Endothelial cell (in vitro differentiated cells): ENCODE measurements at regions not wholly inside any gene's neighbourhood (a gene's known extent, or its start where the extent isn't known, plus 50 kb on each side); places are given as distances from the start of the nearest gene placed in this dataset.

ENCODE experiments used
- DNase-seq: peaks from one replicate; pipeline ENCODE4 v3.0.0; 2021; ENCODE audit warnings: low spot score
- H3K27ac Mint-ChIP-seq: one replicate; pipeline ENCODE4 v1.8.0; 2021; ENCODE audit warnings: mixed read lengths, inconsistent platforms; ENCODE audit not compliant: unreplicated experiment
- H3K27me3 Mint-ChIP-seq: one replicate; pipeline ENCODE4 v1.8.0; 2021; ENCODE audit warnings: mild to moderate bottlenecking, moderate library complexity, mixed read lengths, inconsistent platforms; ENCODE audit not compliant: unreplicated experiment
- H3K36me3 Mint-ChIP-seq: one replicate; pipeline ENCODE4 v1.8.0; 2021; ENCODE audit warnings: mild to moderate bottlenecking, low read depth, mixed read lengths, inconsistent platforms; ENCODE audit not compliant: unreplicated experiment
- H3K4me1 Mint-ChIP-seq: one replicate; pipeline ENCODE4 v1.8.0; 2021; ENCODE audit warnings: mild to moderate bottlenecking, mixed read lengths, inconsistent platforms; ENCODE audit not compliant: unreplicated experiment
- H3K4me3 Mint-ChIP-seq: one replicate; pipeline ENCODE4 v1.8.0; 2021; ENCODE audit warnings: mild to moderate bottlenecking, mixed read lengths, inconsistent platforms; ENCODE audit not compliant: unreplicated experiment
- H3K9me3 Mint-ChIP-seq: one replicate; pipeline ENCODE4 v1.8.0; 2021; ENCODE audit warnings: mixed read lengths, inconsistent platforms; ENCODE audit not compliant: unreplicated experiment
- TF ChIP-seq, protein P1 (sequence below): fragments of 200-600 bp; sonication (generic); IDR thresholded peaks from one replicate; pipeline ENCODE4 v1.5.0; 2021; ENCODE audit warnings: antibody characterized with exemption; ENCODE audit not compliant: unreplicated experiment

DNA sequence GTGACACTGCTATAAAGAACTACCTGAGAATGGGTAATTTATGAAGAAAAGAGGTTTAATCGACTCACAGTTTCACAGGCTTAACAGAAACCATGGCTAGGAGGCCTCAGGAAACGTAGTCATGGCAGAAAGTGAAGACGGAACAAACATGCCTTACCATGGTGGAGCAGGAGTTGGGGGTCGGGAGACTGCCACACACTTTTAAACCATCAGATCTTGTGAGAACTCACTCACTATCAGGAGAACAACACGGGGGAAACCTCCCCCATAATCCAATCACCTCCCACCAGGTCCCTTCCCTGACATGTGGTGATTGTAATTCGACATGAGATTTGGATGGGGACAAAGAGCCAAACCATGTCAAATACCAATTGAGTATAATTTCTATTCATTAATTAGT is 2392.6 kb upstream of the C9orf72 start:
- H3K36me3 Mint-ChIP-seq: peaks cover 3% of the 10 kb centered on the region
- H3K4me3 Mint-ChIP-seq: no peak overlapping the region
- no peaks in the 10 kb centered on the region for H3K27me3 Mint-ChIP-seq
- TF ChIP-seq, protein P1, sequence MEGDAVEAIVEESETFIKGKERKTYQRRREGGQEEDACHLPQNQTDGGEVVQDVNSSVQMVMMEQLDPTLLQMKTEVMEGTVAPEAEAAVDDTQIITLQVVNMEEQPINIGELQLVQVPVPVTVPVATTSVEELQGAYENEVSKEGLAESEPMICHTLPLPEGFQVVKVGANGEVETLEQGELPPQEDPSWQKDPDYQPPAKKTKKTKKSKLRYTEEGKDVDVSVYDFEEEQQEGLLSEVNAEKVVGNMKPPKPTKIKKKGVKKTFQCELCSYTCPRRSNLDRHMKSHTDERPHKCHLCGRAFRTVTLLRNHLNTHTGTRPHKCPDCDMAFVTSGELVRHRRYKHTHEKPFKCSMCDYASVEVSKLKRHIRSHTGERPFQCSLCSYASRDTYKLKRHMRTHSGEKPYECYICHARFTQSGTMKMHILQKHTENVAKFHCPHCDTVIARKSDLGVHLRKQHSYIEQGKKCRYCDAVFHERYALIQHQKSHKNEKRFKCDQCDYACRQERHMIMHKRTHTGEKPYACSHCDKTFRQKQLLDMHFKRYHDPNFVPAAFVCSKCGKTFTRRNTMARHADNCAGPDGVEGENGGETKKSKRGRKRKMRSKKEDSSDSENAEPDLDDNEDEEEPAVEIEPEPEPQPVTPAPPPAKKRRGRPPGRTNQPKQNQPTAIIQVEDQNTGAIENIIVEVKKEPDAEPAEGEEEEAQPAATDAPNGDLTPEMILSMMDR: no peak
- H3K27ac Mint-ChIP-seq: no peak overlapping the region
- no peaks in the 10 kb centered on the region for H3K4me1 Mint-ChIP-seq
- H3K9me3 Mint-ChIP-seq: no peaks in the 10 kb centered on the region
- DNase-seq: no peak

GRCh38 chr9:29966247-29966646 is 2393.0 kb upstream of the C9orf72 start:
- no peak overlapping the region for H3K27ac Mint-ChIP-seq
- TF ChIP-seq, protein P1: no peak

DNA sequence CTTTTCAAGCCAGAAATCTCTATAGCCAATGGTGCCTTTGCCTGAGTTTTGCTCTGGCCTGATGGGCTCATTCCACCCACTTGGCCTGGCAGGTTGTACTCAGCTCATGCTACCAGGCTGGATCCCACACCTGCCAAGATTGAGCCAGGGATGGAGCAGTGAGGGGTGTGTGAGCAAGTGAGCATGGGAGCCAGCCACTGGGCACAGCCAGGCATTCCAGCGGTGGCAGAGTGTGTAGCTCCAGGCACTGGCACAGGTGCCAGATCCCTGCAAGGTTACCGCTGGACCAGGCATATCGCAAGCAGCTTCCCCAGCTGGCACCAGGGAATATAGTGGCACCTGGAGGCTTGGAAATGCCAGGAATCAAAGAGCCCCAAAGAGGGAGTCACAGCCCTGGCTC is 2395.6 kb upstream of the C9orf72 start:
- H3K27me3 Mint-ChIP-seq: no peaks in the 10 kb centered on the region
- no peak for DNase-seq
- no peak overlapping the region for H3K4me3 Mint-ChIP-seq
- H3K36me3 Mint-ChIP-seq: peaks cover 3% of the 10 kb centered on the region
- no peak overlapping the region for H3K27ac Mint-ChIP-seq
- TF ChIP-seq, protein P1: no peak
- no peaks in the 10 kb centered on the region for H3K4me1 Mint-ChIP-seq
- no peaks in the 10 kb centered on the region for H3K9me3 Mint-ChIP-seq

More at GRCh38 chr9:29966247-29966646, 2393.0 kb upstream of the C9orf72 start:
- no peak overlapping the region for H3K4me3 Mint-ChIP-seq
- H3K27me3 Mint-ChIP-seq: no peaks in the 10 kb centered on the region
- H3K9me3 Mint-ChIP-seq: no peaks in the 10 kb centered on the region
- no peaks in the 10 kb centered on the region for H3K4me1 Mint-ChIP-seq
- peaks cover 3% of the 10 kb centered on the region for H3K36me3 Mint-ChIP-seq
- no peak for DNase-seq

- Mint-ChIP-seq H3K9me3 (no peaks in the 10 kb centered on the region), H3K27ac (no peak overlapping the region), H3K27me3 (no peaks in the 10 kb centered on the region), H3K36me3 (peaks cover 3% of the 10 kb centered on the region), H3K4me3 (no peak overlapping the region), H3K4me1 (no peaks in the 10 kb centered on the region)
- no peak for DNase-seq
- TF ChIP-seq, protein P1: no peak
Measured at GRCh38 chr9:29969408-29969807, 2396.1 kb upstream of the C9orf72 start.

- Mint-ChIP-seq H3K27ac (no peak overlapping the region), H3K4me3 (no peak overlapping the region), H3K9me3 (no peaks in the 10 kb centered on the region), H3K4me1 (no peaks in the 10 kb centered on the region), H3K27me3 (no peaks in the 10 kb centered on the region), H3K36me3 (peaks cover 3% of the 10 kb centered on the region)
- no peak for DNase-seq
- TF ChIP-seq, protein P1: no peak
Measured at GRCh38 chr9:29969856-29970647, 2396.8 kb upstream of the C9orf72 start.
